ENCODE measurements at regions not wholly inside any gene's neighbourhood (a gene's known extent, or its start where the extent isn't known, plus 50 kb on each side); places are given as distances from the start of the nearest gene placed in this dataset.

DNA sequence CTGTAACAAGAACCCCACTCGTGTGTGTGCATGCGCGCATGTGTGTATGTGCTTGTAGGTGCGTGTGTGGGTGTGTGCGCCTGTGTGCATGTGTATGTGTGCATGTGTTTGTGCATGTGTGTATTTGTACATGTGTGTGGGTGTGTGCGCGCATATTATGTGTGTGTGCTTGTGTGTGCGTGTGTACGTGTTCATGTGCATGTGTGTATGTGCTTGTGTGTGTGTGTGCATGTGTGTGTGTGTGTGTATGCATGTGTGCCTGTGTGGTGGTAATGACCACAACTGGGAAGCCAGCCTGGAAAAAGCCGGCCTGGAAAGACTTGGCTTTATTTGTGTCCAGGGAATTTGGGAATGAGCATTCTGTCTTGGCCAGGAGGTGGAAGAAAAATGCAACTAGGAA is 157.5 kb downstream of the PAX1 start:
- TF ChIP-seq SP1 (CRISPR knock-in tag; conservative IDR thresholded peaks at IDR 0.05) (no peak), ZNF263 (CRISPR knock-in tag; IDR thresholded peaks at IDR 0.05; ENCODE audit: low read depth) (no peak)
- TF ChIP-seq, protein P1, sequence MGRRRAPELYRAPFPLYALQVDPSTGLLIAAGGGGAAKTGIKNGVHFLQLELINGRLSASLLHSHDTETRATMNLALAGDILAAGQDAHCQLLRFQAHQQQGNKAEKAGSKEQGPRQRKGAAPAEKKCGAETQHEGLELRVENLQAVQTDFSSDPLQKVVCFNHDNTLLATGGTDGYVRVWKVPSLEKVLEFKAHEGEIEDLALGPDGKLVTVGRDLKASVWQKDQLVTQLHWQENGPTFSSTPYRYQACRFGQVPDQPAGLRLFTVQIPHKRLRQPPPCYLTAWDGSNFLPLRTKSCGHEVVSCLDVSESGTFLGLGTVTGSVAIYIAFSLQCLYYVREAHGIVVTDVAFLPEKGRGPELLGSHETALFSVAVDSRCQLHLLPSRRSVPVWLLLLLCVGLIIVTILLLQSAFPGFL (CRISPR knock-in tag; IDR thresholded peaks at IDR 0.05; ENCODE audit: borderline replicate concordance) = no peak
- TF ChIP-seq, protein P2, sequence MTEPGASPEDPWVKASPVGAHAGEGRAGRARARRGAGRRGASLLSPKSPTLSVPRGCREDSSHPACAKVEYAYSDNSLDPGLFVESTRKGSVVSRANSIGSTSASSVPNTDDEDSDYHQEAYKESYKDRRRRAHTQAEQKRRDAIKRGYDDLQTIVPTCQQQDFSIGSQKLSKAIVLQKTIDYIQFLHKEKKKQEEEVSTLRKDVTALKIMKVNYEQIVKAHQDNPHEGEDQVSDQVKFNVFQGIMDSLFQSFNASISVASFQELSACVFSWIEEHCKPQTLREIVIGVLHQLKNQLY (CRISPR knock-in tag; IDR thresholded peaks at IDR 0.05) = no peak
- H3K4me1 Mint-ChIP-seq = peaks cover 13% of the 10 kb centered on the region
- peaks cover 38% of the 10 kb centered on the region for H3K27me3 Mint-ChIP-seq (ENCODE audit: low read depth)
- H3K9me3 Mint-ChIP-seq = peaks cover 20% of the 10 kb centered on the region
- ChIA-PET POLR2A (no interaction called here), CTCF (interaction anchor here (0.8 to 2.0 kb wide), 3 partner anchors 54 to 441 kb away, joined by 3 to 10 read pairs (median 3); no protein-coding TSS in a partner anchor)
- H3K36me3 Mint-ChIP-seq = peaks cover 4% of the 10 kb centered on the region; the same call in 1 of the 2 replicates
- ATAC-seq (no peak), DNase-seq (ENCODE audit: low spot score) (no peak)
- peak overlapping the region; percentile 66; the same call in 1 of the 2 replicates for H3K27ac Mint-ChIP-seq
- no peak overlapping the region for H3K4me3 Mint-ChIP-seq

DNA sequence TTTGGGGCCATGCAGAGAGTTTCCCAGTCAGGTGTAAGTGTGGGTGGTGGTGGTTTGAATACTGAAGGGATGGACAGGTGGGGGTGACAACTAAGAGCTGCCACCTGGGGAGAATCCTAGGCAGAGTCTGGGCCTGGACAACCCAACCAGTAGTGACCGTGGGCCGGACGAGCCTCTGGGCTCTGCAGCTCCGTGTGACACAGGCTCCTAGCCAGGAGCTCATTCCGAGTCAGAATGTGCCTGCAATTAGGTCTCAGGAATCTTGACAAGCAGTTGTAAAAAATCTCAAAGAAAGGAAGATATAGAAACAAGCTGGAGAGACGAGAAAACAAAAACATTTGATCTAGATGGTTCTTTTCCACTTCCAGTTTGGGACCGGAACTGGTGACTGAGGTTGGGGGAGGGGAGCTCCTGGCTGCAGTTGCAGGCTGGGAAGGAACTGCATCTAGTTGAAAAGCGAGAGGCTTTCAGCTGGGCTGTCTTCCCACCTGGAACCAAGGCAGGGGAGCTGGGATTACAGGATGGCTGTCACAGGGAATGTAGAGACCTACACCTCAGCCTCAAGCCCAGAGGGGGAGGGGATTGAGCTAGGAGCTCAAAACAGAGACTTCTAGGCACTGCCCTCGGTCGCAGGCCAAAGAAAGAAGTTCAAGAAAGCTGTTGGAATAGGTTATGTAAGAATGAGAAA is 156.9 kb downstream of the PAX1 start:
- ATAC-seq (peak; percentile 97), DNase-seq (ENCODE audit: low spot score) (peak; percentile 56)
- ChIA-PET POLR2A (no interaction called here), CTCF (interaction anchor here (0.8 to 2.0 kb wide), 3 partner anchors 53 to 441 kb away, joined by 3 to 10 read pairs (median 3); no protein-coding TSS in a partner anchor)
- peaks cover 4% of the 10 kb centered on the region; the same call in 1 of the 2 replicates for H3K36me3 Mint-ChIP-seq
- TF ChIP-seq, protein P3, sequence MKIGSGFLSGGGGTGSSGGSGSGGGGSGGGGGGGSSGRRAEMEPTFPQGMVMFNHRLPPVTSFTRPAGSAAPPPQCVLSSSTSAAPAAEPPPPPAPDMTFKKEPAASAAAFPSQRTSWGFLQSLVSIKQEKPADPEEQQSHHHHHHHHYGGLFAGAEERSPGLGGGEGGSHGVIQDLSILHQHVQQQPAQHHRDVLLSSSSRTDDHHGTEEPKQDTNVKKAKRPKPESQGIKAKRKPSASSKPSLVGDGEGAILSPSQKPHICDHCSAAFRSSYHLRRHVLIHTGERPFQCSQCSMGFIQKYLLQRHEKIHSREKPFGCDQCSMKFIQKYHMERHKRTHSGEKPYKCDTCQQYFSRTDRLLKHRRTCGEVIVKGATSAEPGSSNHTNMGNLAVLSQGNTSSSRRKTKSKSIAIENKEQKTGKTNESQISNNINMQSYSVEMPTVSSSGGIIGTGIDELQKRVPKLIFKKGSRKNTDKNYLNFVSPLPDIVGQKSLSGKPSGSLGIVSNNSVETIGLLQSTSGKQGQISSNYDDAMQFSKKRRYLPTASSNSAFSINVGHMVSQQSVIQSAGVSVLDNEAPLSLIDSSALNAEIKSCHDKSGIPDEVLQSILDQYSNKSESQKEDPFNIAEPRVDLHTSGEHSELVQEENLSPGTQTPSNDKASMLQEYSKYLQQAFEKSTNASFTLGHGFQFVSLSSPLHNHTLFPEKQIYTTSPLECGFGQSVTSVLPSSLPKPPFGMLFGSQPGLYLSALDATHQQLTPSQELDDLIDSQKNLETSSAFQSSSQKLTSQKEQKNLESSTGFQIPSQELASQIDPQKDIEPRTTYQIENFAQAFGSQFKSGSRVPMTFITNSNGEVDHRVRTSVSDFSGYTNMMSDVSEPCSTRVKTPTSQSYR (CRISPR knock-in tag; IDR thresholded peaks at IDR 0.05) = peak; percentile 56; the same call in 1 of the 2 replicates
- TF ChIP-seq, protein P4, sequence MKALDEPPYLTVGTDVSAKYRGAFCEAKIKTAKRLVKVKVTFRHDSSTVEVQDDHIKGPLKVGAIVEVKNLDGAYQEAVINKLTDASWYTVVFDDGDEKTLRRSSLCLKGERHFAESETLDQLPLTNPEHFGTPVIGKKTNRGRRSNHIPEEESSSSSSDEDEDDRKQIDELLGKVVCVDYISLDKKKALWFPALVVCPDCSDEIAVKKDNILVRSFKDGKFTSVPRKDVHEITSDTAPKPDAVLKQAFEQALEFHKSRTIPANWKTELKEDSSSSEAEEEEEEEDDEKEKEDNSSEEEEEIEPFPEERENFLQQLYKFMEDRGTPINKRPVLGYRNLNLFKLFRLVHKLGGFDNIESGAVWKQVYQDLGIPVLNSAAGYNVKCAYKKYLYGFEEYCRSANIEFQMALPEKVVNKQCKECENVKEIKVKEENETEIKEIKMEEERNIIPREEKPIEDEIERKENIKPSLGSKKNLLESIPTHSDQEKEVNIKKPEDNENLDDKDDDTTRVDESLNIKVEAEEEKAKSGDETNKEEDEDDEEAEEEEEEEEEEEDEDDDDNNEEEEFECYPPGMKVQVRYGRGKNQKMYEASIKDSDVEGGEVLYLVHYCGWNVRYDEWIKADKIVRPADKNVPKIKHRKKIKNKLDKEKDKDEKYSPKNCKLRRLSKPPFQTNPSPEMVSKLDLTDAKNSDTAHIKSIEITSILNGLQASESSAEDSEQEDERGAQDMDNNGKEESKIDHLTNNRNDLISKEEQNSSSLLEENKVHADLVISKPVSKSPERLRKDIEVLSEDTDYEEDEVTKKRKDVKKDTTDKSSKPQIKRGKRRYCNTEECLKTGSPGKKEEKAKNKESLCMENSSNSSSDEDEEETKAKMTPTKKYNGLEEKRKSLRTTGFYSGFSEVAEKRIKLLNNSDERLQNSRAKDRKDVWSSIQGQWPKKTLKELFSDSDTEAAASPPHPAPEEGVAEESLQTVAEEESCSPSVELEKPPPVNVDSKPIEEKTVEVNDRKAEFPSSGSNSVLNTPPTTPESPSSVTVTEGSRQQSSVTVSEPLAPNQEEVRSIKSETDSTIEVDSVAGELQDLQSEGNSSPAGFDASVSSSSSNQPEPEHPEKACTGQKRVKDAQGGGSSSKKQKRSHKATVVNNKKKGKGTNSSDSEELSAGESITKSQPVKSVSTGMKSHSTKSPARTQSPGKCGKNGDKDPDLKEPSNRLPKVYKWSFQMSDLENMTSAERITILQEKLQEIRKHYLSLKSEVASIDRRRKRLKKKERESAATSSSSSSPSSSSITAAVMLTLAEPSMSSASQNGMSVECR (CRISPR knock-in tag; IDR thresholded peaks at IDR 0.05; ENCODE audit: borderline replicate concordance) = no peak
- TF ChIP-seq, protein P5, sequence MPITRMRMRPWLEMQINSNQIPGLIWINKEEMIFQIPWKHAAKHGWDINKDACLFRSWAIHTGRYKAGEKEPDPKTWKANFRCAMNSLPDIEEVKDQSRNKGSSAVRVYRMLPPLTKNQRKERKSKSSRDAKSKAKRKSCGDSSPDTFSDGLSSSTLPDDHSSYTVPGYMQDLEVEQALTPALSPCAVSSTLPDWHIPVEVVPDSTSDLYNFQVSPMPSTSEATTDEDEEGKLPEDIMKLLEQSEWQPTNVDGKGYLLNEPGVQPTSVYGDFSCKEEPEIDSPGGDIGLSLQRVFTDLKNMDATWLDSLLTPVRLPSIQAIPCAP (CRISPR knock-in tag; IDR thresholded peaks at IDR 0.05) = no peak
- TF ChIP-seq, protein P6, sequence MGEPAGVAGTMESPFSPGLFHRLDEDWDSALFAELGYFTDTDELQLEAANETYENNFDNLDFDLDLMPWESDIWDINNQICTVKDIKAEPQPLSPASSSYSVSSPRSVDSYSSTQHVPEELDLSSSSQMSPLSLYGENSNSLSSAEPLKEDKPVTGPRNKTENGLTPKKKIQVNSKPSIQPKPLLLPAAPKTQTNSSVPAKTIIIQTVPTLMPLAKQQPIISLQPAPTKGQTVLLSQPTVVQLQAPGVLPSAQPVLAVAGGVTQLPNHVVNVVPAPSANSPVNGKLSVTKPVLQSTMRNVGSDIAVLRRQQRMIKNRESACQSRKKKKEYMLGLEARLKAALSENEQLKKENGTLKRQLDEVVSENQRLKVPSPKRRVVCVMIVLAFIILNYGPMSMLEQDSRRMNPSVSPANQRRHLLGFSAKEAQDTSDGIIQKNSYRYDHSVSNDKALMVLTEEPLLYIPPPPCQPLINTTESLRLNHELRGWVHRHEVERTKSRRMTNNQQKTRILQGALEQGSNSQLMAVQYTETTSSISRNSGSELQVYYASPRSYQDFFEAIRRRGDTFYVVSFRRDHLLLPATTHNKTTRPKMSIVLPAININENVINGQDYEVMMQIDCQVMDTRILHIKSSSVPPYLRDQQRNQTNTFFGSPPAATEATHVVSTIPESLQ (CRISPR knock-in tag; IDR thresholded peaks at IDR 0.05) = no peak
- no peak for TF ChIP-seq IRF2 (CRISPR knock-in tag; IDR thresholded peaks at IDR 0.05; ENCODE audit: borderline replicate concordance, low read depth)
- peak overlapping the region; percentile 66 for H3K27ac Mint-ChIP-seq
- peaks cover 13% of the 10 kb centered on the region for H3K4me1 Mint-ChIP-seq
- H3K27me3 Mint-ChIP-seq (ENCODE audit: low read depth) = peaks cover 33% of the 10 kb centered on the region
- peaks cover 21% of the 10 kb centered on the region for H3K9me3 Mint-ChIP-seq
- no peak overlapping the region; the same call in 1 of the 2 replicates for H3K4me3 Mint-ChIP-seq
